Activated CD8-positive, alpha-beta memory T cell treated with anti-CD3 and anti-CD28 coated beads, Interleukin-2, amount 50 U/mL, for 1 hour (primary cell): ENCODE measurements at regions not wholly inside any gene's neighbourhood (a gene's known extent, or its start where the extent isn't known, plus 50 kb on each side); places are given as distances from the start of the nearest gene placed in this dataset.

Experiments used
- DNase-seq: peaks from one replicate; pipeline ENCODE4 v3.0.0-alpha.2; 2020; ENCODE audit errors: extremely low read depth

DNA sequence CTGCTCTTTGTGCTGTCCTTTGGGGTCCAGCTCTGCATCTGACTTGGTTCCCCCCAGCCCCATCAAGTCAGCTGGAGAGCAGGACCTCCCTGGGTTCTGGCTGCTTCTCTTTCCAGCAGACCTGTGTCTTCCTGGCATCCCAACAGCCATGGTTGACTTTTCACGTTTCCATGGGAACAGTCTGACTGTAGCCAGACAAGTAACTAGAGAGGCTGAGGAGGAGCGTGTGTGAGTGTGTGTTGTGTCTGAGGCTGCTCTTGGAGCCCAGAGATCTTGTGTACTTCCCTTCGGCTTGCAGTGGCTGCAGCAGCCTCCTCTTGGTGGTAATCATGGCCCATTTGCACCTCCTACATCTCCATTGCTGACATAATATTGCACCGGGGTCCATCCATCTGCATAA, 332.0 kb downstream of the RPS24 start:
- no peak for DNase-seq

DNA sequence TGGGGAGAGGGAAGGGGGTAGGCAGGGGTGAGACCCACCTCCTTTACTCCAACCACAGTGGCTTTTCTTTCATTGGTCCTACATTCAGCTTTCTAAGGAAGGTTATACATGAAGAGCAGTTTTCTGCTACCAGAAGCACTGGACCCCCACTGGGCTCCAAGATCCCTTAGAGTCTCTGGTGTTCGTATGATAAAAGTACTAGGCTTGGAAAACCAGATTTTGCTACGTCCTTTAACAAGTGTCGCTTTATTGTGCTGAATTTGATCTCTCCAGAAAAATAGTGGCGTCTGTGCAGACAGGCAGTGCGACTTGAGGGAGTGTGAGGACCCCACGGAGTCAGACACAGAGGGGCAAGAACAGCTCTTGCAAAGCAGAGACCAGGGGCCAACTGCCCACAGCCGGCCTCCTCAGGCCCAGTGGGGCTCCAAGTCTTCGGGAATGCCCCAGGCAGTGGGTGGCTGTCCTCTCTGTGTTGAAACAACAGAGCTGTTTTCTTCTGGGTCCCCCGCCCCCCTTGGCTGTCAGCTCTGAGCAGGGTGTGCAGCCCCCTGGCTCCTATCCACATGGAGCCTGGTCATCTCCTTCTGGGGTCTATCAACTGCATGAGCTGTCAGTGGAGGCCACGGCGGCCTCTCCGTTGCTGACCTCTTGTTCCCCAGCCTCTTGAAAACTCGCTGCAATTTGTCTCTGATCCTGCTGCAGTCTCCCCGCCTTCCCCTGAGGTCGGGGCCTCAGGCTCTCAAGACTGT, 333.2 kb downstream of the RPS24 start:
- DNase-seq, result no peak

GRCh38 chr10:78367751-78368150, 334.1 kb downstream of the RPS24 start:
- no peak for DNase-seq

- DNase-seq, result no peak
These were observed 337.5 kb downstream of the RPS24 start for GRCh38 chr10:78371136-78371535.

GRCh38 chr10:78372806-78373205, 339.1 kb downstream of the RPS24 start:
- DNase-seq, result no peak

GRCh38 chr10:78374331-78375028, 340.8 kb downstream of the RPS24 start:
- no peak for DNase-seq

- DNase-seq, result no peak
These were observed 342.5 kb downstream of the RPS24 start for GRCh38 chr10:78375854-78376785.

GRCh38 chr10:78377356-78377755, 343.7 kb downstream of the RPS24 start:
- no peak for DNase-seq

GRCh38 chr10:78378192-78378591, 344.5 kb downstream of the RPS24 start:
- no peak for DNase-seq

DNA sequence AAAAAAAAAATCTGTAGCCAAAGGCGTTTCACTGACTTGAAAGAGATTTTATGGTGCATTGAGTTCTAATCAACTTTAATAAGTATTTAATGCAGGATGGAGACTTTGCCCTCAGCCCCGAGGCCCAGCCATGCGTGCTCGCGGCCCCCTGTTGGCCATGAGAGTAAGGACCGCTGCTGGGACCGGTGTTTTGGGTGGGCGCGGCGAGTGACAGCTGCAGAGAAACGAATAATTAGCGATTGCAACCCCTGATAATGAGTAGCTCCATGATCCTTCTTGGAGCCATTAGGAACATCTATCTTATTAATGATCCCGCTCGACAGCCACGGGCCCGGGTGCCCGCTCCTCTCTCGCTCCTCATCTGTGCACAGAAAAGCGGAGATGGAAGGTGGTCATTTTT, 347.4 kb downstream of the RPS24 start:
- DNase-seq, result no peak

- no peak for DNase-seq
These were observed 348.4 kb downstream of the RPS24 start for GRCh38 chr10:78382047-78382446.

GRCh38 chr10:78382772-78383171, 349.1 kb downstream of the RPS24 start:
- no peak for DNase-seq

- no peak for DNase-seq
These were observed 349.9 kb downstream of the RPS24 start for GRCh38 chr10:78383378-78384048.

DNA sequence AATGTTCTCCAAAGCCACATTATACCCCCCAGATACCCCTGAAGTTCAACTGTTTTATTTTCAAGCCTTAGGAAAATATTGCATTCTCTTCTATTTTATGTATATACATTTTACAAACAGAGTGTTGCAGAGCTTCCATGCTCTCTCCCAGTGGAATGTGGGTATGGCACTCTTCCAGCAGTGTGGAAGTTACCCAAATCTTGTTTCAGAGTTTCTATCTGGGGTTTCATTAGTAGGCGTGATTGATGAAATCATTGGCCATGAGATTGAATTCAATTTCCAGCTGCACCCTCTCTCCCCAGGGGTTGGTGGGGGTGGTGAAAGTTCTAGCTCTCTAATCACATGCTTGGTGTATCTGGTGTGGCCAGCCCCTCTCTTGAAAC, 350.4 kb downstream of the RPS24 start:
- DNase-seq, result no peak

DNA sequence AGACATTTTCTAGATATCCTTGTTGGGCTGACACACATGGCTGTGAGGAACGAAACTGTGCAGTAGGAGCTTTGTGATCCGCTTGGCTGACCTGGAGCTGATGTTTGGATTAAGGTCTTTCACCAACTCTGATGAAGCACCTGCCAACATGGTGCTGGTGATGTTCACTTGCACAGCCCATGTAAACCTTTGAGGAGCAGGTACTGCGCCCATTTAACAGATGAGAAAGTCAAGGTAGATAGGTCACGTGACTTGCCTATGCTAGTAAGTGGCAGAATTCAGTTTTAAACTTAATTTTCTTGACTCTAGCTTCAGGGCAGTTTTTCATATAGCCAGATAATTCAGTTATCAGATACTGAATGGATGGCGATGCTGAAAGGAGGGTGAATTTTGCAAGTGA, 351.9 kb downstream of the RPS24 start:
- no peak for DNase-seq

- no peak for DNase-seq
These were observed 352.8 kb downstream of the RPS24 start for GRCh38 chr10:78386509-78386908.

DNA sequence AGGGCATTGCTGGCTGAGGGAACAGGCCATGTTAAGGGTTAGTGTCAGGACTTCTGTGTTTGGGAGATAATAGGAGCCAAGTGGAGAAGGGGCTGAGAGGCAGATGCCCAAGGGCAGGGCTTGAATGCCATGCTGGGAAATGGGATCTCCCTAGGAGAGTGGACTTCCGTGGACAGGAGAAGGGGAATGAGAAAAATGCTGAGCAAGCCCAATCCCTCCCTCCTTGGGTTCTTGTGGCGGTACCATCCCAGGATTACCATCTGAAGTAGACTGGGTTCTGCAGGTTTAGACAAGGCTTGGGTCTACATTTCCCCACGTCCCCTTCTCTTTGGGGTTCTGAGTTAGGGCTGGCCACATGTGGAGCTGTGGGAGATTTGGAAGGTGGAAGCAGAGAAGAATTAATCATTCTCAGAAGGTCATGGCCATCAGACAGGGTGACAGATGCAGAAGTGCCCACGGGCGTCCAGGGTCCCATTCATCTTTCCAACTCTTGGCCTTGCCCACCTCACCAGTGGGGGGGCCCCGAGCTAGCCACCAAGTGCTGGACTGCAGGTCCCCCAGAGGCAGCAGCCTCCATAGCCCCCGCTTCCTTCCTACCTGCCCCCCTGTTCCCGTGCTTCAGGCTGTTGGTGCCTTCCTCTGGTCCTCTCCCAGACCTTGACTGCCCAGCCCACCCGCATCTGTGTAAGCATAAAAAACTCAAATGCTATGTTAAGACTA, 354.8 kb downstream of the RPS24 start:
- DNase-seq, result no peak

- DNase-seq, result no peak
These were observed 355.8 kb downstream of the RPS24 start for GRCh38 chr10:78389419-78389818.

DNA sequence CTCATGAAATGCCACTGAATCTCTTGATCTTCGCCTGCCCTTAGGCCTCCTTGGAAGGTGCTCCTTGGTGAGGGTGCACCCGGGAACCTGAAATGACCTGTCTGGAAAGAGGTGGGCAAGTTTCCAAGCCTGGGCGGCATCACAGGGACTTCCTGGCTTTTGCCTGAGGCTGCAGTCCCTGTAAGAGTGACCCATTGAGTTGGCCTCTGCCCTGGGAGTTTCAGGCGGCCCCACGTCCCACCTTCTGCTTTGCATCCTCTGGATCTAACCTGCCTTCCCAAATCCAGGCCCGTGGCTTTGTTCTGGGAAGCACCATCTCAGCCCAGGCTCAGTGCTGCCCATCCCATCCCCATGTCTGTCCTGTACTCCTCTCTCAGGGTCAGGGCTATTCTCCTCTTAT, 356.4 kb downstream of the RPS24 start:
- no peak for DNase-seq

GRCh38 chr10:78390817-78391216, 357.2 kb downstream of the RPS24 start:
- no peak for DNase-seq

- no peak for DNase-seq
These were observed 357.9 kb downstream of the RPS24 start for GRCh38 chr10:78391585-78391984.
